ENCODE measurements at regions not wholly inside any gene's neighbourhood (a gene's known extent, or its start where the extent isn't known, plus 50 kb on each side); places are given as distances from the start of the nearest gene placed in this dataset.

GRCh38 chr3:43195115-43195498, 89.2 kb upstream of the POMGNT2 start:
- TF ChIP-seq CTCF (IDR thresholded peaks at IDR 0.05 in 4 of 5, conservative IDR thresholded peaks at IDR 0.05 in 1 of 5): no peak
- TF ChIP-seq POLR2A (IDR thresholded peaks at IDR 0.05): no peak

Data from gastrocnemius medialis (tissue), 4 donors.